Dermis microvascular lymphatic vessel endothelial cell (primary cell): ENCODE measurements at regions not wholly inside any gene's neighbourhood (a gene's known extent, or its start where the extent isn't known, plus 50 kb on each side); places are given as distances from the start of the nearest gene placed in this dataset.

ENCODE experiments used
- DNase-seq, 2 donors: peaks; one replicate each; pipeline versions ENCODE4 v3.0.0 to v3.0.0-alpha.2; 2010; ENCODE audit warnings: low read depth in 2 of 2

- no peak for DNase-seq
Measured at GRCh38 chr7:46150202-46150601, 229.1 kb upstream of the IGFBP3 start.

- DNase-seq, result no peak
Measured at GRCh38 chr7:46147871-46148270, 226.8 kb upstream of the IGFBP3 start.

- no peak for DNase-seq
Measured at GRCh38 chr7:46146454-46147255, 225.6 kb upstream of the IGFBP3 start.

- DNase-seq, result no peak
Measured at GRCh38 chr7:46145412-46145811, 224.3 kb upstream of the IGFBP3 start.

GRCh38 chr7:46143949-46144917 is 223.2 kb upstream of the IGFBP3 start:
- no peak for DNase-seq

- DNase-seq, result no peak
Measured at GRCh38 chr7:46143421-46143820, 222.3 kb upstream of the IGFBP3 start.

GRCh38 chr7:46139079-46139478 is 218.0 kb upstream of the IGFBP3 start:
- DNase-seq, result no peak

- DNase-seq, result no peak
Measured at GRCh38 chr7:46137725-46138124, 216.7 kb upstream of the IGFBP3 start.

- DNase-seq, result no peak
Measured at GRCh38 chr7:46135557-46135956, 214.5 kb upstream of the IGFBP3 start.

- no peak for DNase-seq
Measured at GRCh38 chr7:46134795-46135194, 213.7 kb upstream of the IGFBP3 start.

GRCh38 chr7:46134385-46134784 is 213.3 kb upstream of the IGFBP3 start:
- DNase-seq, result no peak

- no peak for DNase-seq
Measured at GRCh38 chr7:46133751-46134150, 212.7 kb upstream of the IGFBP3 start.

GRCh38 chr7:46133072-46133471 is 212.0 kb upstream of the IGFBP3 start:
- no peak for DNase-seq

GRCh38 chr7:46131916-46132795 is 211.1 kb upstream of the IGFBP3 start:
- no peak for DNase-seq

GRCh38 chr7:46129831-46130230 is 208.8 kb upstream of the IGFBP3 start:
- DNase-seq, result no peak

- no peak for DNase-seq
Measured at GRCh38 chr7:46127814-46128213, 206.7 kb upstream of the IGFBP3 start.

GRCh38 chr7:46126675-46127300 is 205.7 kb upstream of the IGFBP3 start:
- no peak for DNase-seq

- DNase-seq, result no peak
Measured at GRCh38 chr7:46123756-46124343, 202.8 kb upstream of the IGFBP3 start.

GRCh38 chr7:46115410-46115809 is 194.3 kb upstream of the IGFBP3 start:
- no peak for DNase-seq

GRCh38 chr7:46109437-46109836 is 188.4 kb upstream of the IGFBP3 start:
- DNase-seq, result no peak

GRCh38 chr7:46108272-46108671 is 187.2 kb upstream of the IGFBP3 start:
- no peak for DNase-seq
